ENCODE measurements at regions not wholly inside any gene's neighbourhood (a gene's known extent, or its start where the extent isn't known, plus 50 kb on each side); places are given as distances from the start of the nearest gene placed in this dataset.

DNA sequence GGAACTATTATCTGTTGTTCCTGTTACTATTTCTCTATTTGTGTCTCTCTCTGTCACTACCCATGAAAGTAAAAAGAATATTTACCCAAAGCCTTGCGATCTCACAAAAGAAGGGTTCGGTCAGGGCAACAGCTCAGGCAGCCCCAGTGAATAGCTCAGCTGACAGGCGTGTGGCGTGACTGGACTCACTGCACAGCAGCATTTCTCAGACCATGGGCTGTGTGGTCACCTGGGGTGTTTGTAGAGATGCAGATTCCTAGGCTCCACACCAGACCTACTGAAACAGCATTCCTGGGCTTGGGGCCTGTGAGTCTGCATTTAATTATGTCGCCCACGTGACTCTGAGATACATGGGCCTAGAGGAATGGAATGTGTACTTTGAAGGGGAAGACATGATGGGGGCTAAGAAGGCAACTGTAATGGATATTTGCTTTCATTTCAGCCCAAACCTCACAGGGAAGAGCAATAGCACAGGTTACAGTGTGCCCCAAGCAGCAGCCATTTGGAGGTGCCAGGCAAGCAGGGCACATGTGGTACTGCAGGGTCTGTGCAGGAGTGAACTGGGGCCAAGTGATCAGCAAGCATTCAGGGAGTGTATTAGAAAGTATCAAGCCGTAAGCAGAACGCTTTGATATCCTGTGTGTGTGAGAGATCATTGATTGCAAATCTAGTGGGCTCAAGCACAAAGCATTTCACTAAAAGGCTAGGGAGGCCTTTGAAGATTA is 90.4 kb upstream of the RBMS1 start:
- no peaks in the 10 kb centered on the region for H3K9me3 Mint-ChIP-seq (ENCODE audit: low read depth)
- DNase-seq (ENCODE audit: low spot score) = no peak
- no peak overlapping the region for H3K4me3 Mint-ChIP-seq (ENCODE audit: unreplicated experiment)
- peak overlapping the region; percentile 92 for H3K27ac Mint-ChIP-seq (ENCODE audit: unreplicated experiment)
- TF ChIP-seq, protein P1, sequence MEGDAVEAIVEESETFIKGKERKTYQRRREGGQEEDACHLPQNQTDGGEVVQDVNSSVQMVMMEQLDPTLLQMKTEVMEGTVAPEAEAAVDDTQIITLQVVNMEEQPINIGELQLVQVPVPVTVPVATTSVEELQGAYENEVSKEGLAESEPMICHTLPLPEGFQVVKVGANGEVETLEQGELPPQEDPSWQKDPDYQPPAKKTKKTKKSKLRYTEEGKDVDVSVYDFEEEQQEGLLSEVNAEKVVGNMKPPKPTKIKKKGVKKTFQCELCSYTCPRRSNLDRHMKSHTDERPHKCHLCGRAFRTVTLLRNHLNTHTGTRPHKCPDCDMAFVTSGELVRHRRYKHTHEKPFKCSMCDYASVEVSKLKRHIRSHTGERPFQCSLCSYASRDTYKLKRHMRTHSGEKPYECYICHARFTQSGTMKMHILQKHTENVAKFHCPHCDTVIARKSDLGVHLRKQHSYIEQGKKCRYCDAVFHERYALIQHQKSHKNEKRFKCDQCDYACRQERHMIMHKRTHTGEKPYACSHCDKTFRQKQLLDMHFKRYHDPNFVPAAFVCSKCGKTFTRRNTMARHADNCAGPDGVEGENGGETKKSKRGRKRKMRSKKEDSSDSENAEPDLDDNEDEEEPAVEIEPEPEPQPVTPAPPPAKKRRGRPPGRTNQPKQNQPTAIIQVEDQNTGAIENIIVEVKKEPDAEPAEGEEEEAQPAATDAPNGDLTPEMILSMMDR (IDR thresholded peaks at IDR 0.05) = no peak
- H3K36me3 Mint-ChIP-seq (ENCODE audit: low read depth) = no peaks in the 10 kb centered on the region
- H3K4me1 Mint-ChIP-seq (ENCODE audit: low read depth) = peaks cover 52% of the 10 kb centered on the region
- no peaks in the 10 kb centered on the region for H3K27me3 Mint-ChIP-seq (ENCODE audit: low read depth)

DNA sequence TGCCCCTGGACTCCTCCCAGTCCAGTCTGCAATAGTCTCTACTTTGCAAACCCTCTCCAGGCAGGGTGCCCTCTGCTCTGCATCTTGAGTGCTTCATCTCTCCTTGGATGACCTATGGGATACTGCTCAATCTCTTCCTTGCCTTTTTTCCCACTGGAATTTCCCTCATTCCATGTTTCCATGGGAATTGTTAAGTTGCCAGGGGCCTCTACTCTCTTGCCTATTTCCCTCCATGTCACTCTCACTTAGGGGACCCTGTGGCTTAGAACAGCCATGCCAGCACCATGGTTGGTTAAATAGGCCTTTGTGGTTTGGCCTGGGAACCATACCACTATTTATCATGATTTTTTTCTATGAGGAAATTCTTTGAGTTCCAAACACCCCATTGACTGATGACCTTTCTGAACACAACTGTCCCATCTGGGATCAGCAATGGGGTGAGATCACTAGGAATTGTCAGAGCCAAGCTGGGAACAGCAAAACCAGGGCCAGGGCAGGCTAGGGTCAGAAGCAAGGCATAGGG is 91.4 kb upstream of the RBMS1 start:
- Mint-ChIP-seq H3K9me3 (ENCODE audit: low read depth) (no peaks in the 10 kb centered on the region), H3K4me1 (ENCODE audit: low read depth) (peaks cover 52% of the 10 kb centered on the region), H3K36me3 (ENCODE audit: low read depth) (no peaks in the 10 kb centered on the region), H3K27ac (ENCODE audit: unreplicated experiment) (no peak overlapping the region), H3K4me3 (ENCODE audit: unreplicated experiment) (no peak overlapping the region), H3K27me3 (ENCODE audit: low read depth) (no peaks in the 10 kb centered on the region)
- TF ChIP-seq, protein P1 (IDR thresholded peaks at IDR 0.05) = no peak
- DNase-seq (ENCODE audit: low spot score) = no peak

DNA sequence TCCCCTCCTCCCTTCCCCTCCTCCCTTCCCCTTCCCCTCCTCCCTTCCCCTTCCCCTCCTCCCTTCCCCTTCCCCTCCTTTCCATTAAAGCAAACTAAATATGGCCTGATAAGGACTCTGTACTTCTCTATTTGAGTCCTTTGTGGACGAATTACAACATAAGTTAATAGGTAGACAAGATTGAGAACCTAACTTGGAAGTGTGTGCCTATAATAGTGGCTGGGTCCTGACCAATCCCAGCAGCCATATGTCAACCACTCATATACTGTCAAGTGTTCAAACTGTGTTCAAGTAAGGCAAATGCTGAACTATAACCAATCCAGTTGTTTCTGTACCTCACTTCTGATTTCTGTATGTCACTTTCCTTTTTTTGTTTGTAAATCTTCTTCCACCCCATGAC is 97.1 kb upstream of the RBMS1 start:
- Mint-ChIP-seq H3K27me3 (ENCODE audit: low read depth) (no peaks in the 10 kb centered on the region), H3K4me1 (ENCODE audit: low read depth) (no peaks in the 10 kb centered on the region), H3K4me3 (ENCODE audit: unreplicated experiment) (no peak overlapping the region), H3K27ac (ENCODE audit: unreplicated experiment) (no peak overlapping the region), H3K9me3 (ENCODE audit: low read depth) (peaks cover 15% of the 10 kb centered on the region), H3K36me3 (ENCODE audit: low read depth) (no peaks in the 10 kb centered on the region)
- no peak for DNase-seq (ENCODE audit: low spot score)
- TF ChIP-seq, protein P1 (IDR thresholded peaks at IDR 0.05) = no peak

DNA sequence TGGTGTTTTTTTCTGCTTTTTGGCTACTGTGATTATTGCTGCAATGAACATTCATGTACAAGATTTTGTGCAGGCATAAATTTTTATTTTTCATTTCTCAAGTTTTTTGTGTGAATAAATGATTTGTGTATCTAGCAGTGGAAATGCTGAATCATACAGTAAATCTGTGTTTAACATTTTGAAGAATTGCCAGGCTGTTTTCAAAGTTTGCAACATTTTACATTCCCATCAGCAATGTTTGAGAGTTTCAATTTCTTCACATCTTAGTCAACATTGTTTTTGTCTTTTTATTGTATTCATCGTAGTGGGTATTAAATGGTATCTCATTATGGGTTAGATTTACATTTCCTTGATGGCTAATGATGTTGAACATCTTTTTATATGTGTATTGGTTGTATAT is 98.8 kb upstream of the RBMS1 start:
- Mint-ChIP-seq H3K4me1 (ENCODE audit: low read depth) (no peaks in the 10 kb centered on the region), H3K9me3 (ENCODE audit: low read depth) (peaks cover 15% of the 10 kb centered on the region), H3K36me3 (ENCODE audit: low read depth) (no peaks in the 10 kb centered on the region), H3K27ac (ENCODE audit: unreplicated experiment) (no peak overlapping the region), H3K4me3 (ENCODE audit: unreplicated experiment) (no peak overlapping the region), H3K27me3 (ENCODE audit: low read depth) (no peaks in the 10 kb centered on the region)
- no peak for DNase-seq (ENCODE audit: low spot score)
- TF ChIP-seq, protein P1 (IDR thresholded peaks at IDR 0.05) = no peak

DNA sequence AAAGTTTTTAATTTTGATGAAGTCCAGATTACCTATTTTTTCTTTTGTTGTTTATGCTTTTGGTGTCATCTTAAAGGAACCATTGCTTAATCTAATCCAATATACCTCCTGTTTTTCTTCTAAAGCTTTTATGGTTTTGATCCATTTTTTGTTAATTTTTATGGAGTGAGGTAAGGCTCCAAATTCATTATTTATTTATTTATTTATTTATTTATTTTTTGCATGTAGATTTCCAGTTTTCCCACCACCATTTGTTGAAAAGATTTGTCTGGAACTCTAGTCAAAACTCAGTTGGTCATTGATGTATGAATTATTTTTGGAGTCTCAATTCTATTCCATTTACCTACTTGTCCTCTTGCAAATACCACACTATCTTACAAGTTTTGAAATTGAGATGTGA is 99.4 kb upstream of the RBMS1 start:
- Mint-ChIP-seq H3K27ac (ENCODE audit: unreplicated experiment) (no peak overlapping the region), H3K4me3 (ENCODE audit: unreplicated experiment) (no peak overlapping the region), H3K9me3 (ENCODE audit: low read depth) (peaks cover 15% of the 10 kb centered on the region), H3K27me3 (ENCODE audit: low read depth) (no peaks in the 10 kb centered on the region), H3K36me3 (ENCODE audit: low read depth) (no peaks in the 10 kb centered on the region), H3K4me1 (ENCODE audit: low read depth) (no peaks in the 10 kb centered on the region)
- DNase-seq (ENCODE audit: low spot score) = no peak
- TF ChIP-seq, protein P1 (IDR thresholded peaks at IDR 0.05) = no peak
